HEK293 (cell line): ENCODE measurements at regions not wholly inside any gene's neighbourhood (a gene's known extent, or its start where the extent isn't known, plus 50 kb on each side); places are given as distances from the start of the nearest gene placed in this dataset.

ENCODE experiments used
- CTCF ChIA-PET: fragments of 350-600 bp; formaldehyde crosslinking; extraction: SDS; loops from one replicate; lab custom pipeline; 2021; ENCODE audit warnings: antibody characterized with exemption; lab: Yijun Ruan, JAX
- POLR2A ChIA-PET: fragments of 300-600 bp; formaldehyde crosslinking; extraction: SDS; loops from one replicate; lab custom pipeline; 2020; ENCODE audit warnings: antibody characterized with exemption, inconsistent platforms; lab: Yijun Ruan, JAX
- H3K27ac ChIP-seq: fragments of 200-500 bp; sonication (Bioruptor generic); 2 replicates; pipeline ENCODE4 v1.5.1; 2014; ENCODE audit warnings: low read depth, low read length, control low read depth, inconsistent platforms; ENCODE audit errors: extremely low read depth
- H3K36me3 ChIP-seq, 2 experiments: fragments of 200-500 bp in 1 of 2; sonication (Bioruptor generic) in 1 of 2; 1 replicate in 1 of 2; 2 replicates in 1 of 2; pipeline ENCODE4 v1.5.1; 2014 to 2017; ENCODE audit warnings: inconsistent platforms in 2 of 2, low read length in 2 of 2; ENCODE audit not compliant: control insufficient read depth in 2 of 2, insufficient read depth in 1 of 2
- H3K4me1 ChIP-seq: fragments of 200-500 bp; sonication (Bioruptor generic); 2 replicates; pipeline ENCODE4 v1.5.1; 2014; ENCODE audit warnings: mild to moderate bottlenecking, low read length, inconsistent platforms; ENCODE audit not compliant: control insufficient read depth, insufficient read depth
- H3K4me3 ChIP-seq: 2 replicates; pipeline ENCODE4 v1.5.1; 2011; ENCODE audit warnings: low read depth, mild to moderate bottlenecking, control low read depth, low read length, moderate library complexity
- H3K9me3 ChIP-seq: fragments of 200-500 bp; sonication (Bioruptor generic); 2 replicates; pipeline ENCODE4 v1.5.1; 2014; ENCODE audit warnings: low read depth, low read length, inconsistent platforms; ENCODE audit not compliant: control insufficient read depth, insufficient read depth
- GFI1B ChIP-seq: fragments of 450-650 bp; formaldehyde crosslinking; IDR thresholded peaks from 2 replicates; pipeline ENCODE4 v1.5.1; 2016; ENCODE audit warnings: missing biosample characterization, missing genetic modification characterization
- GLIS2 ChIP-seq: fragments of 450-650 bp; formaldehyde crosslinking; IDR thresholded peaks from 2 replicates; pipeline ENCODE4 v1.5.1; 2016; ENCODE audit warnings: missing biosample characterization, missing genetic modification characterization
- KLF16 ChIP-seq: fragments of 450-650 bp; formaldehyde crosslinking; IDR thresholded peaks from 2 replicates; pipeline ENCODE4 v1.5.1; 2017; ENCODE audit warnings: missing biosample characterization, missing genetic modification characterization
- SALL2 ChIP-seq: fragments of 450-650 bp; formaldehyde crosslinking; IDR thresholded peaks from 2 replicates; pipeline ENCODE4 v1.5.0; 2017; ENCODE audit warnings: missing biosample characterization, mild to moderate bottlenecking, missing genetic modification characterization, borderline replicate concordance
- ZNF138 ChIP-seq: fragments of 450-650 bp; formaldehyde crosslinking; IDR thresholded peaks from 2 replicates; pipeline ENCODE4 v1.5.1; 2016; ENCODE audit warnings: missing biosample characterization, missing genetic modification characterization, borderline replicate concordance
- ZNF140 ChIP-seq: fragments of 450-650 bp; formaldehyde crosslinking; IDR thresholded peaks from 2 replicates; pipeline ENCODE4 v1.5.1; 2016; ENCODE audit warnings: missing biosample characterization, missing genetic modification characterization
- ZNF174 ChIP-seq: fragments of 450-650 bp; formaldehyde crosslinking; IDR thresholded peaks from 2 replicates; pipeline ENCODE4 v1.5.0; 2017; ENCODE audit warnings: missing biosample characterization, mild to moderate bottlenecking, missing genetic modification characterization
- ZNF184 ChIP-seq: fragments of 450-650 bp; IDR thresholded peaks from 2 replicates; pipeline ENCODE4 v1.5.1; 2018; ENCODE audit warnings: missing biosample characterization, mild to moderate bottlenecking, missing genetic modification characterization
- ZNF211 ChIP-seq: fragments of 450-650 bp; formaldehyde crosslinking; IDR thresholded peaks from 2 replicates; pipeline ENCODE4 v1.5.1; 2016; ENCODE audit warnings: low read depth, missing biosample characterization, missing genetic modification characterization
- ZNF529 ChIP-seq: fragments of 450-650 bp; formaldehyde crosslinking; IDR thresholded peaks from 2 replicates; pipeline ENCODE4 v1.5.1; 2017; ENCODE audit warnings: missing genetic modification characterization, missing biosample characterization; ENCODE audit not compliant: insufficient replicate concordance
- ZNF624 ChIP-seq: fragments of 450-650 bp; formaldehyde crosslinking; IDR thresholded peaks from 2 replicates; pipeline ENCODE4 v1.5.1; 2017; ENCODE audit warnings: missing biosample characterization, missing genetic modification characterization
- ZNF658 ChIP-seq: fragments of 450-650 bp; formaldehyde crosslinking; IDR thresholded peaks from 2 replicates; pipeline ENCODE4; 2016; ENCODE audit warnings: missing biosample characterization, missing genetic modification characterization
- ZNF664 ChIP-seq: fragments of 450-650 bp; formaldehyde crosslinking; IDR thresholded peaks from 2 replicates; pipeline ENCODE4 v1.5.1; 2016; ENCODE audit warnings: missing biosample characterization, missing genetic modification characterization
- ZNF670 ChIP-seq: fragments of 450-650 bp; formaldehyde crosslinking; IDR thresholded peaks from 2 replicates; pipeline ENCODE4 v1.5.1; 2016; ENCODE audit warnings: missing biosample characterization, missing genetic modification characterization, low read depth
- ZNF768 ChIP-seq: fragments of 450-650 bp; formaldehyde crosslinking; IDR thresholded peaks from 2 replicates; pipeline ENCODE4 v1.5.1; 2018; ENCODE audit warnings: missing biosample characterization, mild to moderate bottlenecking, missing genetic modification characterization
- ZNF776 ChIP-seq: fragments of 450-650 bp; formaldehyde crosslinking; IDR thresholded peaks from 2 replicates; pipeline ENCODE4 v1.5.0; 2017; ENCODE audit warnings: missing biosample characterization, missing genetic modification characterization, borderline replicate concordance
- ZNF843 ChIP-seq: fragments of 450-650 bp; formaldehyde crosslinking; IDR thresholded peaks from 2 replicates; pipeline ENCODE4 v1.5.1; 2016; ENCODE audit warnings: missing biosample characterization, missing genetic modification characterization
- TF ChIP-seq, protein P1 (sequence below): fragments of 450-650 bp; formaldehyde crosslinking; IDR thresholded peaks from 2 replicates; pipeline ENCODE4 v1.5.1; 2017; ENCODE audit warnings: missing biosample characterization, missing genetic modification characterization
- TF ChIP-seq, protein P2 (sequence below): fragments of 450-650 bp; formaldehyde crosslinking; IDR thresholded peaks from 2 replicates; pipeline ENCODE4 v1.5.1; 2016; ENCODE audit warnings: missing biosample characterization, missing genetic modification characterization
- TF ChIP-seq, protein P3 (sequence below): fragments of 450-650 bp; formaldehyde crosslinking; IDR thresholded peaks from 2 replicates; pipeline ENCODE4 v1.5.1; 2017; ENCODE audit warnings: missing biosample characterization, mild to moderate bottlenecking, missing genetic modification characterization, moderate library complexity
- TF ChIP-seq, protein P4 (sequence below): fragments of 450-650 bp; formaldehyde crosslinking; IDR thresholded peaks from 2 replicates; pipeline ENCODE4 v1.5.1; 2016; ENCODE audit warnings: missing biosample characterization, missing genetic modification characterization
- TF ChIP-seq, protein P5 (sequence below): fragments of 450-650 bp; formaldehyde crosslinking; IDR thresholded peaks from 2 replicates; pipeline ENCODE4 v1.5.1; 2016; ENCODE audit warnings: missing biosample characterization, missing genetic modification characterization
- TF ChIP-seq, protein P6 (sequence below): sonication (generic); formaldehyde crosslinking; IDR thresholded peaks from 2 replicates; pipeline ENCODE4 v1.8.1; 2022; ENCODE audit warnings: mild to moderate bottlenecking, moderate library complexity, missing genetic modification reagents

DNA sequence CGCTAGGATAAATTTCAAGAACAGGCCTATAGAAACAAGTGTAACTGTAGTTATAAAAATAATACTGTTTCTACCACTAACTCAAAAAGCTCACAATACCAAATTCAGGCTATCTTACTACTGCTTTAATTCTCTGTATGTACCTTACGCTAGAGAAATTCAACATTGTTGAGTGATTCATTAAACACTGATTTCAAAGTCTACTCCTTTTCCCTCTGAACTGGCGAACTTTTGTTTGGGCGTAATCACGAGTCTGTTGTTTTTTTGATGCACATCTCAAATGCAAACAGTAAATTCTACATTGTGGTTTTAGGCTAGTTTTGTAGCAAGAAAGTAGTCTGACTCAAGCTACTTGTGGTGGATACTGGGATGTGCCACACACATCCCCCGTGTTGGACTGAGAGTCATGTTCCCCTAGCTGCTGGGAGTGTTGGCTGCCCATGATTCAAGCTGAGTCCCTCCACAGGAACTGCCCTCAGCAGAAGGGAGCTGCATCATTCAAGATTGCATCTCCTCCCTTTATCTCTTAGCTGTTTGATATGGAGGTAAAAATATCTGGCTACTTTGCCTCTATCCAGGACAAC, 406.1 kb downstream of the RAPGEF2 start (continued):
- TF ChIP-seq ZNF140 (tag by site-specific recombination) (no peak), ZNF138 (no peak), KLF16 (tag by site-specific recombination) (no peak), ZNF843 (tag by site-specific recombination) (no peak), ZNF768 (tag by site-specific recombination) (no peak), ZNF670 (tag by site-specific recombination) (no peak), ZNF776 (tag by site-specific recombination) (no peak)
- TF ChIP-seq, protein P1, sequence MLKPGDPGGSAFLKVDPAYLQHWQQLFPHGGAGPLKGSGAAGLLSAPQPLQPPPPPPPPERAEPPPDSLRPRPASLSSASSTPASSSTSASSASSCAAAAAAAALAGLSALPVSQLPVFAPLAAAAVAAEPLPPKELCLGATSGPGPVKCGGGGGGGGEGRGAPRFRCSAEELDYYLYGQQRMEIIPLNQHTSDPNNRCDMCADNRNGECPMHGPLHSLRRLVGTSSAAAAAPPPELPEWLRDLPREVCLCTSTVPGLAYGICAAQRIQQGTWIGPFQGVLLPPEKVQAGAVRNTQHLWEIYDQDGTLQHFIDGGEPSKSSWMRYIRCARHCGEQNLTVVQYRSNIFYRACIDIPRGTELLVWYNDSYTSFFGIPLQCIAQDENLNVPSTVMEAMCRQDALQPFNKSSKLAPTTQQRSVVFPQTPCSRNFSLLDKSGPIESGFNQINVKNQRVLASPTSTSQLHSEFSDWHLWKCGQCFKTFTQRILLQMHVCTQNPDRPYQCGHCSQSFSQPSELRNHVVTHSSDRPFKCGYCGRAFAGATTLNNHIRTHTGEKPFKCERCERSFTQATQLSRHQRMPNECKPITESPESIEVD (tag by site-specific recombination) = no peak
- TF ChIP-seq, protein P2, sequence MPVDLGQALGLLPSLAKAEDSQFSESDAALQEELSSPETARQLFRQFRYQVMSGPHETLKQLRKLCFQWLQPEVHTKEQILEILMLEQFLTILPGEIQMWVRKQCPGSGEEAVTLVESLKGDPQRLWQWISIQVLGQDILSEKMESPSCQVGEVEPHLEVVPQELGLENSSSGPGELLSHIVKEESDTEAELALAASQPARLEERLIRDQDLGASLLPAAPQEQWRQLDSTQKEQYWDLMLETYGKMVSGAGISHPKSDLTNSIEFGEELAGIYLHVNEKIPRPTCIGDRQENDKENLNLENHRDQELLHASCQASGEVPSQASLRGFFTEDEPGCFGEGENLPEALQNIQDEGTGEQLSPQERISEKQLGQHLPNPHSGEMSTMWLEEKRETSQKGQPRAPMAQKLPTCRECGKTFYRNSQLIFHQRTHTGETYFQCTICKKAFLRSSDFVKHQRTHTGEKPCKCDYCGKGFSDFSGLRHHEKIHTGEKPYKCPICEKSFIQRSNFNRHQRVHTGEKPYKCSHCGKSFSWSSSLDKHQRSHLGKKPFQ = no peak
- TF ChIP-seq, all 188 proteins: peak for 0

DNA sequence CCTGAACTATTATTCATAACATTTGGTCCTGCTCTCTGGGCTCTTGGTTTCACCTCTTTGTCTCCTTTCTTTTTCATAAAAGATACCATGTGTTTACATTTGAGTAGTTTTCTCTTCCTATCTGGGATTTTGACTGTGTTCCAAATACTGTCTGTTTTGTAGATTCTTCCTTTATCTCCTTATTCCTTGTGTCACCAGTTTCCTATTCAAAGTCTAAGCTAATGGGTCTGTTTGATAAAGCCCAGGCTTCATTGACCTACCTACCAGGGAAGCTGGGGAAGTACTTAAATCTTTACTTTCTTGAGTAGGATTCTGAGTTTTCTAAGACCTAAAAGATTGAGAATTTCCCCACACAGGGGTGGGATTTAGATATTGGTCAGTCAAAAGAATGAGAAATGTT, 409.5 kb downstream of the RAPGEF2 start:
- Histone ChIP-seq H3K27ac (no peak overlapping the region), H3K36me3 (no peaks in the 10 kb centered on the region), H3K4me1 (no peaks in the 10 kb centered on the region), H3K9me3 (no peaks in the 10 kb centered on the region), H3K4me3 (no peak overlapping the region)
- ChIA-PET POLR2A (no interaction called here), CTCF (no interaction called here)
- TF ChIP-seq ZNF658 (tag by site-specific recombination) = no peak
- TF ChIP-seq, protein P3, sequence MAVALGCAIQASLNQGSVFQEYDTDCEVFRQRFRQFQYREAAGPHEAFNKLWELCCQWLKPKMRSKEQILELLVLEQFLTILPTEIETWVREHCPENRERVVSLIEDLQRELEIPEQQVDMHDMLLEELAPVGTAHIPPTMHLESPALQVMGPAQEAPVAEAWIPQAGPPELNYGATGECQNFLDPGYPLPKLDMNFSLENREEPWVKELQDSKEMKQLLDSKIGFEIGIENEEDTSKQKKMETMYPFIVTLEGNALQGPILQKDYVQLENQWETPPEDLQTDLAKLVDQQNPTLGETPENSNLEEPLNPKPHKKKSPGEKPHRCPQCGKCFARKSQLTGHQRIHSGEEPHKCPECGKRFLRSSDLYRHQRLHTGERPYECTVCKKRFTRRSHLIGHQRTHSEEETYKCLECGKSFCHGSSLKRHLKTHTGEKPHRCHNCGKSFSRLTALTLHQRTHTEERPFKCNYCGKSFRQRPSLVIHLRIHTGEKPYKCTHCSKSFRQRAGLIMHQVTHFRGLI (tag by site-specific recombination) = no peak
- TF ChIP-seq, protein P4, sequence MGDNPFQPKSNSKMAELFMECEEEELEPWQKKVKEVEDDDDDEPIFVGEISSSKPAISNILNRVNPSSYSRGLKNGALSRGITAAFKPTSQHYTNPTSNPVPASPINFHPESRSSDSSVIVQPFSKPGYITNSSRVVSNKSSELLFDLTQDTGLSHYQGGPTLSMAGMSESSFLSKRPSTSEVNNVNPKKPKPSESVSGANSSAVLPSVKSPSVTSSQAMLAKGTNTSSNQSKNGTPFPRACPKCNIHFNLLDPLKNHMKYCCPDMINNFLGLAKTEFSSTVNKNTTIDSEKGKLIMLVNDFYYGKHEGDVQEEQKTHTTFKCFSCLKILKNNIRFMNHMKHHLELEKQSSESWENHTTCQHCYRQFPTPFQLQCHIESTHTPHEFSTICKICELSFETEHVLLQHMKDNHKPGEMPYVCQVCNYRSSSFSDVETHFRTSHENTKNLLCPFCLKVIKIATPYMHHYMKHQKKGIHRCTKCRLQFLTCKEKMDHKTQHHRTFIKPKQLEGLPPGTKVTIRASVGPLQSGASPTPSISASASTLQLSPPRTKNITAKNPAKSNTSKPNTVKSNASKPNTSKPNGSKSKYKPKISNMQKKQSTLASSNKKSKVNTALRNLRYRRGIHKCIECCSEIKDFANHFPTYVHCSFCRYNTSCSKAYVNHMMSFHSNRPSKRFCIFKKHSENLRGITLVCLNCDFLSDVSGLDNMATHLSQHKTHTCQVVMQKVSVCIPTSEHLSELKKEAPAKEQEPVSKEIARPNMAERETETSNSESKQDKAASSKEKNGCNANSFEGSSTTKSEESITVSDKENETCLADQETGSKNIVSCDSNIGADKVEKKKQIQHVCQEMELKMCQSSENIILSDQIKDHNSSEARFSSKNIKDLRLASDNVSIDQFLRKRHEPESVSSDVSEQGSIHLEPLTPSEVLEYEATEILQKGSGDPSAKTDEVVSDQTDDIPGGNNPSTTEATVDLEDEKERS = no peak

DNA sequence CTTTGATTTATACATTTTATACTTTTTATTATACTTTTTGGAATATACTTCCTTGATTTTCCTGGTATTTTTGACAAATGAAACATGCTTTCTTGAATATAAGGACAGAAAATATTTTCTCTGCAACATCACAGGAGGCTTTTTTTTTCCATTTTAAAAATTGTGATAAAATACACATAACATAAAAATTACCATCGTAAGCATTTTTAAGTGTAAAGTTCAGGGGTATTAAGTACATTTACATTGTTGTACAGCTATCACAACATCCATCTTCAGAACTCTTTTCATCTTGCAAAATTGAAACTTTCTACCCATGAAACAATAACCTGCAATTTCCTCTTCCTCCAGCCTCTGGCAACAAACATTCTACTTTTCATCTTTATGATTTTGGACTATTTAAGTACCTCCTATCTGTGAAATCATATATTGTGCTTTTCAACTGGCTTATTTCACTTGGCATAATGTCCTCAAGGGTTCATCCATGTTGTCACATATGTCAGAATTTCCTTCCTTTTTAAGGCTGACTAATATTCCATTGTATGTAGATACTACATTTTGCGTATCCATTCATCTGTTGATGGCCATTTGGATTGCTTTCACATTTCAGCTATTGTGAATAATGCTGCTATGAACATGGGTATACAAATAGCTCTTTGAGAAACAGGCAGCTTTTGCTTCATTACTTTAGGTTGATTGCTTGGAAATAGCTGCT, 412.6 kb downstream of the RAPGEF2 start:
- Histone ChIP-seq H3K27ac (no peak overlapping the region), H3K9me3 (no peaks in the 10 kb centered on the region), H3K36me3 (no peaks in the 10 kb centered on the region), H3K4me3 (no peak overlapping the region), H3K4me1 (no peaks in the 10 kb centered on the region)
- CTCF ChIA-PET = no interaction called here
- POLR2A ChIA-PET = no interaction called here
- no peak for TF ChIP-seq ZNF664 (tag by site-specific recombination)
- TF ChIP-seq ZNF211 (tag by site-specific recombination) = no peak
- no peak for TF ChIP-seq ZNF624
- no peak for TF ChIP-seq ZNF174
- no peak for TF ChIP-seq GFI1B (tag by site-specific recombination)
- TF ChIP-seq, protein P5, sequence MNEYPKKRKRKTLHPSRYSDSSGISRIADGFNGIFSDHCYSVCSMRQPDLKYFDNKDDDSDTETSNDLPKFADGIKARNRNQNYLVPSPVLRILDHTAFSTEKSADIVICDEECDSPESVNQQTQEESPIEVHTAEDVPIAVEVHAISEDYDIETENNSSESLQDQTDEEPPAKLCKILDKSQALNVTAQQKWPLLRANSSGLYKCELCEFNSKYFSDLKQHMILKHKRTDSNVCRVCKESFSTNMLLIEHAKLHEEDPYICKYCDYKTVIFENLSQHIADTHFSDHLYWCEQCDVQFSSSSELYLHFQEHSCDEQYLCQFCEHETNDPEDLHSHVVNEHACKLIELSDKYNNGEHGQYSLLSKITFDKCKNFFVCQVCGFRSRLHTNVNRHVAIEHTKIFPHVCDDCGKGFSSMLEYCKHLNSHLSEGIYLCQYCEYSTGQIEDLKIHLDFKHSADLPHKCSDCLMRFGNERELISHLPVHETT (tag by site-specific recombination) = no peak
- TF ChIP-seq SALL2 (tag by site-specific recombination) = no peak
- TF ChIP-seq GLIS2 = no peak
- TF ChIP-seq ZNF529 (tag by site-specific recombination) = no peak
- TF ChIP-seq, protein P6, sequence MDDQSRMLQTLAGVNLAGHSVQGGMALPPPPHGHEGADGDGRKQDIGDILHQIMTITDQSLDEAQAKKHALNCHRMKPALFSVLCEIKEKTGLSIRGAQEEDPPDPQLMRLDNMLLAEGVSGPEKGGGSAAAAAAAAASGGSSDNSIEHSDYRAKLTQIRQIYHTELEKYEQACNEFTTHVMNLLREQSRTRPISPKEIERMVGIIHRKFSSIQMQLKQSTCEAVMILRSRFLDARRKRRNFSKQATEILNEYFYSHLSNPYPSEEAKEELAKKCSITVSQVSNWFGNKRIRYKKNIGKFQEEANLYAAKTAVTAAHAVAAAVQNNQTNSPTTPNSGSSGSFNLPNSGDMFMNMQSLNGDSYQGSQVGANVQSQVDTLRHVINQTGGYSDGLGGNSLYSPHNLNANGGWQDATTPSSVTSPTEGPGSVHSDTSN (CRISPR knock-in tag) = no peak
- TF ChIP-seq ZNF184 (tag by site-specific recombination) = no peak
